H1 (cell line): ENCODE measurements at regions not wholly inside any gene's neighbourhood (a gene's known extent, or its start where the extent isn't known, plus 50 kb on each side); places are given as distances from the start of the nearest gene placed in this dataset.

Source experiments
- CTCF ChIA-PET: fragments of 300-600 bp; sonication (Branson Sonifier 250); formaldehyde crosslinking; loops from one replicate; lab custom pipeline; 2021; ENCODE audit not compliant: partially characterized antibody; lab: Charles Lee
- POLR2A ChIA-PET: fragments of 300-600 bp; sonication (Branson Sonifier 250); formaldehyde crosslinking; loops from one replicate; lab custom pipeline; 2021; ENCODE audit warnings: inconsistent platforms; ENCODE audit not compliant: partially characterized antibody; lab: Charles Lee
- DNase-seq, 2 experiments: peaks; one replicate each; pipeline versions ENCODE4 v3.0.0 to v3.0.0-alpha.2; 2010 to 2022; ENCODE audit warnings: low spot score in 2 of 2, low read depth in 1 of 2, mixed read lengths in 1 of 2
- FAIRE-seq: peaks from 2 replicates; lab custom pipeline; 2011; peaks lifted over from hg19 to GRCh38; lab: Jason Lieb, UNC
- H2AFZ ChIP-seq: 2 replicates; pipeline ENCODE4 v1.8.1; 2012; ENCODE audit warnings: low read length, inconsistent platforms
- H2AK5ac ChIP-seq: 2 replicates; pipeline ENCODE4 v1.6.1; 2013; ENCODE audit warnings: low read depth, low read length
- H2BK120ac ChIP-seq: replicated peaks from 2 replicates; pipeline ENCODE3; 2013; ENCODE audit warnings: low read depth, low read length, inconsistent platforms
- H2BK12ac ChIP-seq: 2 replicates; pipeline ENCODE4 v1.6.1; 2013; ENCODE audit warnings: low read depth, low read length
- H2BK15ac ChIP-seq: 2 replicates; pipeline ENCODE4 v1.6.1; 2013; ENCODE audit warnings: low read length
- H2BK20ac ChIP-seq: 2 replicates; pipeline ENCODE4 v1.6.1; 2013; ENCODE audit warnings: low read length
- H2BK5ac ChIP-seq: 2 replicates; pipeline ENCODE4 v1.6.1; 2013; ENCODE audit warnings: low read depth, low read length
- H3K14ac ChIP-seq: 2 replicates; pipeline ENCODE4 v1.6.1; 2013; ENCODE audit warnings: inconsistent platforms; ENCODE audit not compliant: insufficient read length
- H3K18ac ChIP-seq: 2 replicates; pipeline ENCODE4 v1.6.1; 2013; ENCODE audit warnings: low read length; ENCODE audit errors: extremely low read depth
- H3K23ac ChIP-seq: 2 replicates; pipeline ENCODE4 v1.6.1; 2013; ENCODE audit warnings: inconsistent platforms; ENCODE audit not compliant: insufficient read length
- H3K23me2 ChIP-seq: 2 replicates; pipeline ENCODE4 v1.6.1; 2013; ENCODE audit warnings: low read depth, low read length
- H3K27ac ChIP-seq: 2 replicates; pipeline ENCODE4 v1.6.1; 2011; ENCODE audit warnings: low read depth, low read length, inconsistent platforms
- H3K27me3 ChIP-seq, 4 experiments: replicated peaks in 1 of 4; 1 replicate in 1 of 4; 2 replicates in 3 of 4; pipeline versions ENCODE4 v1.6.1 to v1.8.1; 2011 to 2013; ENCODE audit warnings: low read length in 3 of 4, mild to moderate bottlenecking in 3 of 4, inconsistent platforms in 2 of 4, mixed read lengths in 2 of 4, moderate library complexity in 1 of 4; ENCODE audit not compliant: control insufficient read depth in 3 of 4, insufficient read depth in 3 of 4; ENCODE audit errors: extremely low read depth in 1 of 4
- H3K36me3 ChIP-seq, 4 experiments: 2 replicates each; pipeline versions ENCODE4 v1.6.1 to v1.8.1; 2011 to 2013; ENCODE audit warnings: mild to moderate bottlenecking in 4 of 4, low read length in 3 of 4, moderate library complexity in 2 of 4, control low read depth in 1 of 4, inconsistent platforms in 1 of 4; ENCODE audit not compliant: insufficient read depth in 4 of 4, control insufficient read depth in 2 of 4
- H3K4ac ChIP-seq: replicated peaks from 2 replicates; pipeline ENCODE3; 2013; ENCODE audit warnings: low read length, low read depth, mixed read lengths, inconsistent platforms; ENCODE audit not compliant: insufficient read length
- H3K4me1 ChIP-seq, 4 experiments: replicated peaks in 1 of 4; 1 replicate in 1 of 4; 2 replicates in 3 of 4; pipeline versions ENCODE4 v1.6.1 to v1.8.1; 2011 to 2013; ENCODE audit warnings: low read length in 3 of 4, inconsistent platforms in 2 of 4, mixed read lengths in 1 of 4; ENCODE audit not compliant: insufficient read depth in 4 of 4, control insufficient read depth in 3 of 4
- H3K4me2 ChIP-seq, 2 experiments: 2 replicates each; pipeline versions ENCODE4 v1.6.1 to v1.8.1; 2011 to 2013; ENCODE audit warnings: low read depth in 2 of 2, low read length in 2 of 2, control low read depth in 1 of 2, inconsistent platforms in 1 of 2, mild to moderate bottlenecking in 1 of 2; ENCODE audit not compliant: insufficient read depth in 1 of 2
- H3K4me3 ChIP-seq, 4 experiments: fragments of 200-600, 300-600 bp in 1 of 4; sonication (generic), shearing (Covaris generic), sonication (Bioruptor Twin) in 1 of 4; 2 replicates each; pipeline versions ENCODE4 v1.5.1 to v1.8.1; 2011 to 2016; ENCODE audit warnings: low read length in 4 of 4, low read depth in 3 of 4, control low read depth in 2 of 4, inconsistent platforms in 2 of 4, mild to moderate bottlenecking in 2 of 4, mixed read lengths in 1 of 4, moderate library complexity in 1 of 4; ENCODE audit not compliant: insufficient read depth in 2 of 4; ENCODE audit errors: extremely low read depth in 1 of 4
- H3K56ac ChIP-seq: replicated peaks from 2 replicates; pipeline ENCODE3; 2013; ENCODE audit warnings: low read depth, mild to moderate bottlenecking, mixed read lengths, low read length, inconsistent platforms; ENCODE audit not compliant: insufficient read length
- H3K79me1 ChIP-seq: 2 replicates; pipeline ENCODE4 v1.6.1; 2013; ENCODE audit warnings: low read depth, low read length, control low read depth
- H3K79me2 ChIP-seq, 2 experiments: 2 replicates each; pipeline versions ENCODE4 v1.6.1 to v1.8.1; 2012 to 2013; ENCODE audit warnings: low read length in 2 of 2, mild to moderate bottlenecking in 2 of 2, inconsistent platforms in 1 of 2; ENCODE audit not compliant: insufficient read depth in 2 of 2, control insufficient read depth in 1 of 2
- H3K9ac ChIP-seq, 4 experiments: replicated peaks in 1 of 4; 1 replicate in 1 of 4; 2 replicates in 3 of 4; pipeline versions ENCODE4 v1.6.1 to v1.8.1; 2011 to 2013; ENCODE audit warnings: low read depth in 3 of 4, low read length in 3 of 4, control low read depth in 2 of 4, mild to moderate bottlenecking in 2 of 4, moderate library complexity in 2 of 4, inconsistent platforms in 1 of 4; ENCODE audit errors: extremely low read depth in 1 of 4
- H3K9me3 ChIP-seq, 2 experiments: 2 replicates each; pipeline versions ENCODE4 v1.6.1 to v1.8.1; 2012 to 2013; ENCODE audit warnings: mild to moderate bottlenecking in 2 of 2, moderate library complexity in 2 of 2, control low read depth in 1 of 2, inconsistent platforms in 1 of 2, low read depth in 1 of 2, low read length in 1 of 2, mixed read lengths in 1 of 2; ENCODE audit not compliant: insufficient read depth in 2 of 2
- H4K20me1 ChIP-seq, 2 experiments: replicated peaks in 1 of 2; 2 replicates each; pipeline versions ENCODE3 to v1.8.1; 2011 to 2013; ENCODE audit warnings: inconsistent platforms in 2 of 2, low read length in 2 of 2, mild to moderate bottlenecking in 1 of 2; ENCODE audit not compliant: insufficient read depth in 2 of 2, control insufficient read depth in 1 of 2
- H4K5ac ChIP-seq: 2 replicates; pipeline ENCODE4 v1.6.1; 2013; ENCODE audit warnings: low read length, low read depth, mixed read lengths, inconsistent platforms; ENCODE audit not compliant: insufficient read length
- H4K8ac ChIP-seq: 2 replicates; pipeline ENCODE4 v1.8.0; 2013; ENCODE audit warnings: mild to moderate bottlenecking, moderate library complexity, low read length, inconsistent platforms; ENCODE audit not compliant: insufficient read depth; ENCODE audit errors: extremely low read depth
- H4K91ac ChIP-seq: replicated peaks from 2 replicates; pipeline ENCODE3; 2013; ENCODE audit warnings: low read length, mixed read lengths, inconsistent platforms; ENCODE audit not compliant: insufficient read length
- ATF3 ChIP-seq: IDR thresholded peaks from 2 replicates; pipeline ENCODE4 v1.6.1; 2011; ENCODE audit warnings: low read depth, mild to moderate bottlenecking, low read length; ENCODE audit not compliant: insufficient read depth
- CBX8 ChIP-seq: fragments of 300-800, 300-1000 bp; sonication (generic); IDR thresholded peaks from 2 replicates; pipeline ENCODE4 v1.7.1; 2016; ENCODE audit warnings: low read depth, low read length, borderline replicate concordance
- EP300 ChIP-seq, 2 experiments: IDR thresholded peaks; 1 replicate in 1 of 2; 2 replicates in 1 of 2; pipeline ENCODE4 v1.6.1; 2011 to 2012; ENCODE audit warnings: low read depth in 2 of 2, low read length in 2 of 2, mild to moderate bottlenecking in 2 of 2, borderline replicate concordance in 1 of 2, inconsistent platforms in 1 of 2, moderate library complexity in 1 of 2
- EZH2 ChIP-seq: fragments of 200-600 bp; sonication (generic); IDR thresholded peaks from 2 replicates; pipeline ENCODE4 v1.7.1; 2012; ENCODE audit warnings: low read depth, mild to moderate bottlenecking, moderate library complexity, low read length, inconsistent platforms; ENCODE audit not compliant: severe bottlenecking
- GABPA ChIP-seq: IDR thresholded peaks from 2 replicates; pipeline ENCODE4 v1.6.1; 2011; ENCODE audit warnings: mild to moderate bottlenecking, low read length, moderate library complexity, borderline replicate concordance; ENCODE audit not compliant: insufficient read depth
- RXRA ChIP-seq: IDR thresholded peaks from 2 replicates; pipeline ENCODE4 v1.6.1; 2011; ENCODE audit warnings: low read depth, mild to moderate bottlenecking, low read length, moderate library complexity; ENCODE audit not compliant: insufficient read depth
- SAP30 ChIP-seq: fragments of 300-600 bp; sonication (generic); IDR thresholded peaks from 2 replicates; pipeline ENCODE4 v1.7.1; 2012; ENCODE audit warnings: low read length, moderate library complexity, mild to moderate bottlenecking, inconsistent platforms; ENCODE audit not compliant: insufficient read depth, insufficient replicate concordance
- SP1 ChIP-seq: IDR thresholded peaks from 2 replicates; pipeline ENCODE4 v1.6.1; 2011; ENCODE audit warnings: low read depth, low read length
- SUZ12 ChIP-seq: fragments of 200-600 bp; sonication (generic); IDR thresholded peaks from 2 replicates; pipeline ENCODE4 v1.6.1; 2012; ENCODE audit warnings: mild to moderate bottlenecking, inconsistent platforms, low read length, moderate library complexity, mixed read lengths
- TBP ChIP-seq: IDR thresholded peaks from 2 replicates; pipeline ENCODE4 v1.6.1; 2011; ENCODE audit warnings: low read depth, low read length, improper control_type of control experiment
- TCF12 ChIP-seq: IDR thresholded peaks from 2 replicates; pipeline ENCODE4 v1.6.1; 2011; ENCODE audit warnings: low read depth, mild to moderate bottlenecking, low read length
- USF2 ChIP-seq: IDR thresholded peaks from 2 replicates; pipeline ENCODE4 v1.6.1; 2011; ENCODE audit warnings: low read length, improper control_type of control experiment
- YY1 ChIP-seq: IDR thresholded peaks from 2 replicates; pipeline ENCODE4 v1.6.1; 2011; ENCODE audit warnings: low read depth, mild to moderate bottlenecking, low read length
- WGBS, 2 experiments: shearing (Covaris generic) in 1 of 2; methylation state at CpG; one replicate each; pipeline versions ENCODE4 v1.1.6 to v1.1.7; 2013 to 2015; ENCODE audit warnings: low lambda C conversion rate in 2 of 2, mixed read lengths in 2 of 2, inconsistent platforms in 1 of 2, low coverage in 1 of 2, missing lambda C conversion rate in 1 of 2; ENCODE audit not compliant: insufficient replicate concordance in 2 of 2, insufficient coverage in 1 of 2, insufficient read length in 1 of 2; ENCODE audit errors: extremely low coverage in 1 of 2, missing lambda C conversion rate in 1 of 2; 5-methylcytosine and 5-hydroxymethylcytosine counted together

- H3K4me3 ChIP-seq: no peak overlapping the region
- H3K9me3 ChIP-seq: no peaks in the 10 kb centered on the region
- H3K27ac ChIP-seq: no peak overlapping the region
- no peaks in the 10 kb centered on the region for H3K79me1 ChIP-seq
- H4K91ac ChIP-seq: no peak overlapping the region
- no peak overlapping the region for H3K14ac ChIP-seq
- CTCF ChIA-PET: interaction anchor here (0.8 to 1.6 kb wide), 2 partner anchors 11 to 29 kb away, joined by 3 read pairs; no protein-coding TSS in a partner anchor
- no peak overlapping the region for H2BK120ac ChIP-seq
- POLR2A ChIA-PET: no interaction called here
- no peak overlapping the region for H3K18ac ChIP-seq
- no peak overlapping the region for H2AK5ac ChIP-seq
- DNase-seq (no peak), FAIRE-seq (no peak)
- no peak overlapping the region for H3K4ac ChIP-seq
- H3K9ac ChIP-seq: no peak overlapping the region
- no peak overlapping the region for H2BK20ac ChIP-seq
- no peak overlapping the region for H3K4me2 ChIP-seq
- no peak overlapping the region for H3K23ac ChIP-seq
- no peaks in the 10 kb centered on the region for H3K4me1 ChIP-seq
- H2AFZ ChIP-seq: no peak overlapping the region
- no peak overlapping the region for H2BK15ac ChIP-seq
- no peak overlapping the region for H2BK12ac ChIP-seq
- no peak overlapping the region for H3K56ac ChIP-seq
- H3K27me3 ChIP-seq: no peaks in the 10 kb centered on the region
- no peaks in the 10 kb centered on the region for H3K79me2 ChIP-seq
- 95% methylated on average over 4 of the region's 4 CpGs; no CpG with 5 or more reads in 1 of the 2 experiments for WGBS, 2 experiments
- no peaks in the 10 kb centered on the region for H3K36me3 ChIP-seq
- H4K20me1 ChIP-seq: no peaks in the 10 kb centered on the region
- H4K5ac ChIP-seq: no peak overlapping the region
- no peak overlapping the region for H4K8ac ChIP-seq
- no peaks in the 10 kb centered on the region for H3K23me2 ChIP-seq
- H2BK5ac ChIP-seq: no peak overlapping the region
- no peak for TF ChIP-seq ATF3
- no peak for TF ChIP-seq SAP30
- TF ChIP-seq RXRA: no peak
- no peak for TF ChIP-seq EZH2
- TF ChIP-seq CBX8: no peak
- TF ChIP-seq TCF12: no peak
- no peak for TF ChIP-seq YY1
- no peak for TF ChIP-seq SP1
- TF ChIP-seq TBP: no peak
- TF ChIP-seq EP300 (IDR thresholded peaks at IDR 0.05; ENCODE audit: borderline replicate concordance in 1 of 2, low read depth in 2 of 2, low read length in 2 of 2): no peak
- no peak for TF ChIP-seq SUZ12
- no peak for TF ChIP-seq USF2
- no peak for TF ChIP-seq GABPA
These were observed 289.3 kb upstream of the AMIGO2 start for GRCh38 chr12:47369085-47369484.
